ENCODE measurements at regions not wholly inside any gene's neighbourhood (a gene's known extent, or its start where the extent isn't known, plus 50 kb on each side); places are given as distances from the start of the nearest gene placed in this dataset.

GRCh38 chr5:73231246-73231778, 58.3 kb downstream of the TMEM174 start:
- H3K4me3 ChIP-seq (ENCODE audit: low read depth, low read length): no peak overlapping the region

GRCh38 chr5:73230264-73231245, 57.6 kb downstream of the TMEM174 start:
- TF ChIP-seq, protein P1, sequence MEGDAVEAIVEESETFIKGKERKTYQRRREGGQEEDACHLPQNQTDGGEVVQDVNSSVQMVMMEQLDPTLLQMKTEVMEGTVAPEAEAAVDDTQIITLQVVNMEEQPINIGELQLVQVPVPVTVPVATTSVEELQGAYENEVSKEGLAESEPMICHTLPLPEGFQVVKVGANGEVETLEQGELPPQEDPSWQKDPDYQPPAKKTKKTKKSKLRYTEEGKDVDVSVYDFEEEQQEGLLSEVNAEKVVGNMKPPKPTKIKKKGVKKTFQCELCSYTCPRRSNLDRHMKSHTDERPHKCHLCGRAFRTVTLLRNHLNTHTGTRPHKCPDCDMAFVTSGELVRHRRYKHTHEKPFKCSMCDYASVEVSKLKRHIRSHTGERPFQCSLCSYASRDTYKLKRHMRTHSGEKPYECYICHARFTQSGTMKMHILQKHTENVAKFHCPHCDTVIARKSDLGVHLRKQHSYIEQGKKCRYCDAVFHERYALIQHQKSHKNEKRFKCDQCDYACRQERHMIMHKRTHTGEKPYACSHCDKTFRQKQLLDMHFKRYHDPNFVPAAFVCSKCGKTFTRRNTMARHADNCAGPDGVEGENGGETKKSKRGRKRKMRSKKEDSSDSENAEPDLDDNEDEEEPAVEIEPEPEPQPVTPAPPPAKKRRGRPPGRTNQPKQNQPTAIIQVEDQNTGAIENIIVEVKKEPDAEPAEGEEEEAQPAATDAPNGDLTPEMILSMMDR (IDR thresholded peaks at IDR 0.05; ENCODE audit: borderline replicate concordance, insufficient read depth, low read depth, low read length): no peak
- no peak overlapping the region for H3K4me3 ChIP-seq (ENCODE audit: low read depth, low read length)

More at GRCh38 chr5:73231246-73231778, 58.3 kb downstream of the TMEM174 start:
- TF ChIP-seq, protein P1 (IDR thresholded peaks at IDR 0.05; ENCODE audit: borderline replicate concordance, insufficient read depth, low read depth, low read length): no peak

DNA sequence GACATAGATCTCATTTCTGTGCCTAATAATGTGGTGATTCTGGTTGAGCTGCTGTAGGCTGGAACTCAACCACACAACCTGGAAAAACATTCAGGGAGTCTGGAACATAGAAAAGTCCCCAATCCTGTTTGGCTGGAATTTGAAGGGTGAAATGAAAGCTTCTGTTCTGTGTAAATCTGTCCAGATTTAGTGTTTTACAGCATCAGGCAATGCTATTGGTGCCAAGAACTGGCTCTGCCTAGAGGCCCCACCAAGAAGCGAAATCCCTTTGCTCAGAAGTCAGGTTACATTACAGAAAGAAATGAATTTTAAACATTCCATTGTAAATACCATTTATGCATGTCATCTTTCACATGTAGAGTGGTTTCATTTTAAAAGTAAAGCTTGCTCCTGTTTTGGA, 56.3 kb downstream of the TMEM174 start:
- H3K4me3 ChIP-seq (ENCODE audit: low read depth, low read length): no peak overlapping the region
- TF ChIP-seq, protein P1 (IDR thresholded peaks at IDR 0.05; ENCODE audit: borderline replicate concordance, insufficient read depth, low read depth, low read length): no peak

- H3K4me3 ChIP-seq (ENCODE audit: low read depth, low read length): no peak overlapping the region
- TF ChIP-seq, protein P1 (IDR thresholded peaks at IDR 0.05; ENCODE audit: borderline replicate concordance, insufficient read depth, low read depth, low read length): no peak
Measured at GRCh38 chr5:73228052-73228451, 55.1 kb downstream of the TMEM174 start.
